H1 (cell line): ENCODE measurements at regions not wholly inside any gene's neighbourhood (a gene's known extent, or its start where the extent isn't known, plus 50 kb on each side); places are given as distances from the start of the nearest gene placed in this dataset.

ENCODE experiments used
- CTCF ChIP-seq, 3 experiments: IDR thresholded peaks; 1 replicate in 2 of 3; 2 replicates in 1 of 3; pipeline versions ENCODE4 v1.5.1 to v1.6.1; 2011; ENCODE audit warnings: low read length in 3 of 3, mild to moderate bottlenecking in 3 of 3, inconsistent platforms in 2 of 3, low read depth in 1 of 3, moderate library complexity in 1 of 3; ENCODE audit not compliant: insufficient read depth in 1 of 3; ENCODE audit errors: control extremely low read depth in 1 of 3
- EP300 ChIP-seq, 2 experiments: IDR thresholded peaks; 1 replicate in 1 of 2; 2 replicates in 1 of 2; pipeline ENCODE4 v1.6.1; 2011 to 2012; ENCODE audit warnings: low read depth in 2 of 2, low read length in 2 of 2, mild to moderate bottlenecking in 2 of 2, borderline replicate concordance in 1 of 2, inconsistent platforms in 1 of 2, moderate library complexity in 1 of 2
- KDM1A ChIP-seq: fragments of 200-600, 300-600 bp; sonication (generic); IDR thresholded peaks from 2 replicates; pipeline ENCODE4 v1.7.1; 2016; ENCODE audit warnings: mild to moderate bottlenecking, low read length, borderline replicate concordance
- MAFK ChIP-seq: IDR thresholded peaks from 2 replicates; pipeline ENCODE4 v1.6.1; 2012; ENCODE audit warnings: low read depth, mild to moderate bottlenecking, improper control_type of control experiment, low read length
- POLR2A ChIP-seq, 2 experiments: IDR thresholded peaks; 1 replicate in 1 of 2; 2 replicates in 1 of 2; pipeline ENCODE4 v1.6.1; 2011; ENCODE audit warnings: low read depth in 2 of 2, low read length in 2 of 2, mild to moderate bottlenecking in 2 of 2; ENCODE audit errors: control extremely low read depth in 1 of 2
- POU5F1 ChIP-seq: IDR thresholded peaks from 2 replicates; pipeline ENCODE4 v1.6.1; 2011; ENCODE audit warnings: low read depth, mild to moderate bottlenecking, low read length, moderate library complexity
- SP4 ChIP-seq: IDR thresholded peaks from 2 replicates; pipeline ENCODE4 v1.6.1; 2012; ENCODE audit warnings: low read length, inconsistent platforms
- SUZ12 ChIP-seq: fragments of 200-600 bp; sonication (generic); IDR thresholded peaks from 2 replicates; pipeline ENCODE4 v1.6.1; 2012; ENCODE audit warnings: mild to moderate bottlenecking, inconsistent platforms, low read length, moderate library complexity, mixed read lengths
- YY1 ChIP-seq: IDR thresholded peaks from 2 replicates; pipeline ENCODE4 v1.6.1; 2011; ENCODE audit warnings: low read depth, mild to moderate bottlenecking, low read length

DNA sequence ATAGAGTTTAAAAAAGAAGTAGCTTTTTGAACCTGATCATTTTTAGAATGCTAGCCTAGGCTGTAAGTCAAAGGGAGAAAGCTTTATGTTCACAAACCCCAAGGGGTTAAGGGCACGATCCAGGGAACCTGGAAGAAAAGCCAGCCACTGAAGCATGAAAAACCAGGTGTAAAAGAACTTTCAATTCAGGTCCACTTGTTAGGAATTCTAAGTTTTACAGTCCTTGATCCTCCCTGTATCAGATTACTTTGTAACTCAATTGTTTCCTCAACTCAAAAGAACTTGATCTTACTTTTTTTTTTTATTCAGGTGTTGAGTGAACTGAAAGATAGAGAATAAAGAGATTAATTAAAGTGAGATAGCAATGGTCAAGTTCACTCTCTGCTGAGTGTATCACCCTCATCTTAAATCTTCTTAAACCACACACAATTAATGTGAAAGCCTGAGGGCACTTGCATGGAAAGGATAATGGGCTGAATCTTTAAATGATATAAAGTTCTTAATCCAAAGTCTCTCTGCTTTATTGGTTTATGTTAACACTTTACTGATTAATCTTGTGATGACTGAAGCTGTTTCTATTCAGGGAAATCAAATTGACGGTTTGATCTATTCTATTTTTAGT, 672.2 kb upstream of the LRRN3 start:
- TF ChIP-seq CTCF (IDR thresholded peaks at IDR 0.05; ENCODE audit: control extremely low read depth in 1 of 3, insufficient read depth in 1 of 3, low read depth in 1 of 3, low read length in 3 of 3) (no peak), MAFK (no peak), POU5F1 (no peak), SP4 (no peak), KDM1A (no peak), YY1 (no peak), SUZ12 (no peak), POLR2A (IDR thresholded peaks at IDR 0.05; ENCODE audit: control extremely low read depth in 1 of 2, low read depth in 2 of 2, low read length in 2 of 2) (no peak), EP300 (IDR thresholded peaks at IDR 0.05; ENCODE audit: borderline replicate concordance in 1 of 2, low read depth in 2 of 2, low read length in 2 of 2) (no peak)
